A673 (cell line): ENCODE measurements at regions not wholly inside any gene's neighbourhood (a gene's known extent, or its start where the extent isn't known, plus 50 kb on each side); places are given as distances from the start of the nearest gene placed in this dataset.

ENCODE experiments used
- CTCF ChIP-seq: fragments of 300-800, 200-600 bp; sonication (generic); conservative IDR thresholded peaks from 2 replicates; pipeline ENCODE4 v1.5.1; 2017; ENCODE audit warnings: low read depth, mild to moderate bottlenecking, antibody characterized with exemption, low read length, moderate library complexity, mixed read lengths
- EZH2 ChIP-seq: fragments of 200-600 bp; sonication (generic); IDR thresholded peaks from 2 replicates; pipeline ENCODE4 v1.6.1; 2017; ENCODE audit warnings: borderline replicate concordance, low read depth, mild to moderate bottlenecking, mixed read lengths, antibody characterized with exemption, low read length; ENCODE audit not compliant: poor library complexity, severe bottlenecking

- TF ChIP-seq CTCF (no peak), EZH2 (no peak)
Observed at GRCh38 chr2:5587766-5588165, 104.4 kb upstream of the SOX11 start.
